ENCODE measurements at regions not wholly inside any gene's neighbourhood (a gene's known extent, or its start where the extent isn't known, plus 50 kb on each side); places are given as distances from the start of the nearest gene placed in this dataset.

DNA sequence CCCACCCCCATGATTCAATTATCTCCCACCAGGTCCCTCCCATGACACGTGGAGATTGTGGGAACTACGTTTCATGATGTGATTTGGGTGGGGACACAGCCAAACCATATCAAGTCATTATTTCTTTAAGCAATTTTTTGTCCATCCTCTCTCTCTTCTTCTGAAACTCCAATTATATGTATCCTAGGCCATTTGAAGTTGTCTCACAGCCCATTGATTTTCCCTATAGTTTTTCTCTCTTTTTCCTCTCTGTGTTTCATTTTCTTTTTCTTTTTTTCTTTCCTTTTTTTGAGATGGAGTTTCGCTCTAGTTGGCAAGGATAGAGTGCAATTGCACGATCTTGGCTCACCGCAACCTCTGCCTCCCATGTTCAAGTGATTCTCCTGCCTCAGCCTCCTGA lies 101.9 kb upstream of the CXCL14 start:
- Histone ChIP-seq H2AFZ (ENCODE audit: low read length) (no peak overlapping the region), H3K9me2 (ENCODE audit: low read depth, low read length) (no peaks in the 10 kb centered on the region), H3K4me2 (ENCODE audit: low read length) (no peak overlapping the region)

DNA sequence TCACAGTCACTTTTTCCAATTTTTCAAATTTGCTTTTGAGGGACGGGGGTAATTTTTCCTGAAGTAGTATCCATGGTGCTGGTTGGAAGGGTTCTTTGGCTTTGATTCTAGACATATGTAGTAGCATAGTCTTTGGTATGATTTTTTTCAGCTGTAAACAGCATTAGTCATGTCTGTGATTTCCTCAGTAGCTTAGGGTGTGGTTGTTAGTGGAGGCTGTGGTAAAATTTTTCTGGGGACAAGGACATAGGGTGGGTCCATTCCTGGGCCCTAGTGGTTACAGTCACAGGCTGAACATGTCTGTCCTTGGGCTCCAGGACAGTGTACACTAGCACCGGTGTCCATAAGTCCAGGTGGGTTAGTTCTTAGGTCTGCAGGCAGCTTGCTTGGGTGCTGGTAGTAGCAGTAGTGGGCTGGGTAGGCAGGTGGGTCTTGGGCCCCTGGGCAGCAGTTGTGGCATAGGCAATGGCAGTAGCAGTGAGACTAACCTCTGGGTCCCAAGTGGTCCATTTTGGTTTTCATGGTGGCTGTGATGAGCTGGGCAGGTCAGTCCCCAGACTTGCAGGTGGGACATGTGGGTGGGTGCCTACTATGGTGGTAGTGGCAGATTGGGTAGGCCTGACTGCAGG lies 100.0 kb upstream of the CXCL14 start:
- no peaks in the 10 kb centered on the region for H3K9me3 ChIP-seq (ENCODE audit: low read length)
- no peak overlapping the region for H2AFZ ChIP-seq (ENCODE audit: low read length)
- H3K27me3 ChIP-seq (ENCODE audit: insufficient read depth, low read length): no peaks in the 10 kb centered on the region
- no peak overlapping the region for H3K4me2 ChIP-seq (ENCODE audit: low read length)
- no peaks in the 10 kb centered on the region for H3K9me2 ChIP-seq (ENCODE audit: low read depth, low read length)
- no peak overlapping the region for H3K27ac ChIP-seq (ENCODE audit: low read depth, low read length, poor library complexity, severe bottlenecking)
- H3K36me3 ChIP-seq (ENCODE audit: insufficient read depth, low read length): no peaks in the 10 kb centered on the region
- no peaks in the 10 kb centered on the region for H3K4me1 ChIP-seq (ENCODE audit: insufficient read depth, low read length, severe bottlenecking)
- H3K9ac ChIP-seq (ENCODE audit: low read length): no peak overlapping the region
- H4K20me1 ChIP-seq (ENCODE audit: insufficient read depth, low read length): no peaks in the 10 kb centered on the region
- no peaks in the 10 kb centered on the region for H3K79me2 ChIP-seq (ENCODE audit: insufficient read depth, low read length)
- no peak overlapping the region for H3K4me3 ChIP-seq (ENCODE audit: low read depth, low read length, poor library complexity, severe bottlenecking)
- H3F3A ChIP-seq (ENCODE audit: insufficient read depth, low read length): no peaks in the 10 kb centered on the region
- TF ChIP-seq, protein P1, sequence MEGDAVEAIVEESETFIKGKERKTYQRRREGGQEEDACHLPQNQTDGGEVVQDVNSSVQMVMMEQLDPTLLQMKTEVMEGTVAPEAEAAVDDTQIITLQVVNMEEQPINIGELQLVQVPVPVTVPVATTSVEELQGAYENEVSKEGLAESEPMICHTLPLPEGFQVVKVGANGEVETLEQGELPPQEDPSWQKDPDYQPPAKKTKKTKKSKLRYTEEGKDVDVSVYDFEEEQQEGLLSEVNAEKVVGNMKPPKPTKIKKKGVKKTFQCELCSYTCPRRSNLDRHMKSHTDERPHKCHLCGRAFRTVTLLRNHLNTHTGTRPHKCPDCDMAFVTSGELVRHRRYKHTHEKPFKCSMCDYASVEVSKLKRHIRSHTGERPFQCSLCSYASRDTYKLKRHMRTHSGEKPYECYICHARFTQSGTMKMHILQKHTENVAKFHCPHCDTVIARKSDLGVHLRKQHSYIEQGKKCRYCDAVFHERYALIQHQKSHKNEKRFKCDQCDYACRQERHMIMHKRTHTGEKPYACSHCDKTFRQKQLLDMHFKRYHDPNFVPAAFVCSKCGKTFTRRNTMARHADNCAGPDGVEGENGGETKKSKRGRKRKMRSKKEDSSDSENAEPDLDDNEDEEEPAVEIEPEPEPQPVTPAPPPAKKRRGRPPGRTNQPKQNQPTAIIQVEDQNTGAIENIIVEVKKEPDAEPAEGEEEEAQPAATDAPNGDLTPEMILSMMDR (IDR thresholded peaks at IDR 0.05; ENCODE audit: low read length): no peak
- TF ChIP-seq EZH2 (IDR thresholded peaks at IDR 0.05; ENCODE audit: borderline replicate concordance, low read length): no peak

More for the DNA sequence above, 101.9 kb upstream of the CXCL14 start:
- no peaks in the 10 kb centered on the region for H3F3A ChIP-seq (ENCODE audit: insufficient read depth, low read length)
- no peak overlapping the region for H3K9ac ChIP-seq (ENCODE audit: low read length)
- H3K9me3 ChIP-seq (ENCODE audit: low read length): no peaks in the 10 kb centered on the region
- H3K27ac ChIP-seq (ENCODE audit: low read depth, low read length, poor library complexity, severe bottlenecking): no peak overlapping the region
- H3K36me3 ChIP-seq (ENCODE audit: insufficient read depth, low read length): no peaks in the 10 kb centered on the region
- no peak for TF ChIP-seq EZH2 (IDR thresholded peaks at IDR 0.05; ENCODE audit: borderline replicate concordance, low read length)
- TF ChIP-seq, protein P1 (IDR thresholded peaks at IDR 0.05; ENCODE audit: low read length): no peak
- H4K20me1 ChIP-seq (ENCODE audit: insufficient read depth, low read length): no peaks in the 10 kb centered on the region
- no peaks in the 10 kb centered on the region for H3K79me2 ChIP-seq (ENCODE audit: insufficient read depth, low read length)
- no peaks in the 10 kb centered on the region for H3K27me3 ChIP-seq (ENCODE audit: insufficient read depth, low read length)
- no peak overlapping the region for H3K4me3 ChIP-seq (ENCODE audit: low read depth, low read length, poor library complexity, severe bottlenecking)
- H3K4me1 ChIP-seq (ENCODE audit: insufficient read depth, low read length, severe bottlenecking): no peaks in the 10 kb centered on the region

DNA sequence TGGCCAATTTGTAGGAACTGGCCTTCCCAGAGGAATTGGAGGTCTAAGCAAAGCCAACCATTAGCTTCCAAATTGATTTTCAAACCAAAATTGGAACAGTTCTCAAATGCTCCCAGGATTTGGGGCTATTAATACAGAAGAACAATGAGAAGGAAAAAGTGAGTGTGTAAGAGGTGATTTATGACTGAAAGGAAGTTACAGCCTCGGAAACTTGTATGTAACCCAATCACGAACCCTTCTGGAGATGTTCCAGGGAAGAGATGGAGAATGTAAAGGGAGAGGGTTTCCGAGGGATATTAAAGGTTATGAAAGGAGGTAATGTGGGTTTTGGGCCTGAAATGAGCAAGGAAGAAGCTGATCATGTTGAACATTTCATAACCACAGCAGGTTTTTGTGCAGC lies 93.2 kb upstream of the CXCL14 start:
- Histone ChIP-seq H3K4me1 (ENCODE audit: insufficient read depth, low read length, severe bottlenecking) (no peaks in the 10 kb centered on the region), H3K4me2 (ENCODE audit: low read length) (no peak overlapping the region), H3F3A (ENCODE audit: insufficient read depth, low read length) (no peaks in the 10 kb centered on the region), H3K27ac (ENCODE audit: low read depth, low read length, poor library complexity, severe bottlenecking) (no peak overlapping the region), H3K4me3 (ENCODE audit: low read depth, low read length, poor library complexity, severe bottlenecking) (no peak overlapping the region), H3K9ac (ENCODE audit: low read length) (no peak overlapping the region), H3K9me2 (ENCODE audit: low read depth, low read length) (no peaks in the 10 kb centered on the region), H3K27me3 (ENCODE audit: insufficient read depth, low read length) (peaks cover 7% of the 10 kb centered on the region; the same call in 1 of the 2 replicates), H2AFZ (ENCODE audit: low read length) (no peak overlapping the region), H3K36me3 (ENCODE audit: insufficient read depth, low read length) (no peaks in the 10 kb centered on the region), H3K9me3 (ENCODE audit: low read length) (no peaks in the 10 kb centered on the region), H3K79me2 (ENCODE audit: insufficient read depth, low read length) (no peaks in the 10 kb centered on the region), H4K20me1 (ENCODE audit: insufficient read depth, low read length) (no peaks in the 10 kb centered on the region)
- TF ChIP-seq EZH2 (IDR thresholded peaks at IDR 0.05; ENCODE audit: borderline replicate concordance, low read length): no peak
- TF ChIP-seq, protein P1 (IDR thresholded peaks at IDR 0.05; ENCODE audit: low read length): no peak
